ENCODE measurements at regions not wholly inside any gene's neighbourhood (a gene's known extent, or its start where the extent isn't known, plus 50 kb on each side); places are given as distances from the start of the nearest gene placed in this dataset.

DNA sequence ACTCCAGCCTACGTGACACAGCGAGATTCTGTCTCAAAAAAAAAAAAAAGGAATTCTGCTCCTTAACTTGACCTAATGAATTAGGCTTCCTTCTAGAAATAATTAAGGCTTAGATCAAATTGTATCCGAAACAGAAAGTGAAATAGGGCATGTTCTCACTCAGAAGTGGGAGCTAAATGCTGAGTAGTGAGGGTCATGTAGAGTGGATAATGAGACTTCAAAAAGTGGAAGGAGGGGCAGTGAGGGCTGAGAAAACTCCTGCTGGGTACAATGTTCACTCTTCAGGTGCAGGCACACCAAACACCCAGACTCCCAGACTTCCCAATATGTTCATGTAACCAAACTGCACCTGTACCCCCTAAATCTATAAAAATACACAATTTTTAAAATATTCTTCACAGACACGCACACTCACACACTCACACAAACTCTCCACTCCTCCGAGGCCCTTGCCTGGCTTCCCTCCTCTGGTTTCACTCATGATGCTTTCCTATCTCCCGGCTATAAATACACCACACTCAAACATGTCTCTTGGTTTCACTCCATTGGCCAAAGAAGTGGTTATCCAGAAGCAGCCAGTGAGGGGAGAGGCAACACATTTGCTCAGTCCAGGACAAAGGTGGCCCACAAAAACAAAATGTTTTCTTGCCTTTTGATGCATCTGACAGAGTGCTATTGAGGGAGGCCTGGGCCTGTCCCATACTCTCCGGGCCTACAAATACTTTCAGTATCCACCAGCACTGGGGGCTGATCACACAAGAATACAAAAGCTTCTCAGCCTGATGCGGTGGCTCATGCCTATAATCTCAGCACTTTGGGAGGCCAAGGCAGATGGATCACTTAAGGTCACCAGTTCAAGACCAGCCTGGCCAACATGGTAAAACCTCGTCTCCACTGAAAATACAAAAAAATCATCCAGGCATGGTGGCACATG lies 249.2 kb downstream of the TOMM20 start:
- POLR2A ChIA-PET = interaction anchor here (0.7 kb wide), 1 partner anchor 78 kb away, joined by 4 read pairs; no protein-coding TSS in a partner anchor

DNA sequence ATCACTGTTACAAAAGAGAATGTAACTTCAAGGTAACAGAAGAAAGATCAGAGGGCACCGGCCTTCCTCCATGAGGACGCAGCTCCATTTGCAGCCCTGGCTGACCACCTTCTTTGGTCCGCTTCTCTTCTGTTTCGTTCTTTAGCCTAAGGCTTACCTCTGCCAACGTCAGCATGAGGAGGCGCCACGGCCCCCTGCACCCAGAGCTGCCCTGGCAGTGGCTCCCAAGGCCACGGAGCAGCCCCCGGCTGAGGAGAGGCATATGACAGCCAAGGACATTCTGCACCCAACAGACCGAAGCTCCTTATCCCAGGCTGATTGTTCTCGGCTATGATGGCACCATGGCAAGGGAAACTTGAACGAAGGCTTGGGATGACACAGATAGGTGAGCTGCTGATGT lies 250.3 kb downstream of the TOMM20 start:
- BruUV-seq (replicated peaks) = no TSS peak
- H3K9me3 ChIP-seq (ENCODE audit: control insufficient read depth, insufficient read depth, low read depth, low read length) = no peaks in the 10 kb centered on the region
- peak overlapping the region; percentile 90; the same call in 1 of the 2 replicates for H3K27ac ChIP-seq (ENCODE audit: low read length)
- TF ChIP-seq, protein P1, sequence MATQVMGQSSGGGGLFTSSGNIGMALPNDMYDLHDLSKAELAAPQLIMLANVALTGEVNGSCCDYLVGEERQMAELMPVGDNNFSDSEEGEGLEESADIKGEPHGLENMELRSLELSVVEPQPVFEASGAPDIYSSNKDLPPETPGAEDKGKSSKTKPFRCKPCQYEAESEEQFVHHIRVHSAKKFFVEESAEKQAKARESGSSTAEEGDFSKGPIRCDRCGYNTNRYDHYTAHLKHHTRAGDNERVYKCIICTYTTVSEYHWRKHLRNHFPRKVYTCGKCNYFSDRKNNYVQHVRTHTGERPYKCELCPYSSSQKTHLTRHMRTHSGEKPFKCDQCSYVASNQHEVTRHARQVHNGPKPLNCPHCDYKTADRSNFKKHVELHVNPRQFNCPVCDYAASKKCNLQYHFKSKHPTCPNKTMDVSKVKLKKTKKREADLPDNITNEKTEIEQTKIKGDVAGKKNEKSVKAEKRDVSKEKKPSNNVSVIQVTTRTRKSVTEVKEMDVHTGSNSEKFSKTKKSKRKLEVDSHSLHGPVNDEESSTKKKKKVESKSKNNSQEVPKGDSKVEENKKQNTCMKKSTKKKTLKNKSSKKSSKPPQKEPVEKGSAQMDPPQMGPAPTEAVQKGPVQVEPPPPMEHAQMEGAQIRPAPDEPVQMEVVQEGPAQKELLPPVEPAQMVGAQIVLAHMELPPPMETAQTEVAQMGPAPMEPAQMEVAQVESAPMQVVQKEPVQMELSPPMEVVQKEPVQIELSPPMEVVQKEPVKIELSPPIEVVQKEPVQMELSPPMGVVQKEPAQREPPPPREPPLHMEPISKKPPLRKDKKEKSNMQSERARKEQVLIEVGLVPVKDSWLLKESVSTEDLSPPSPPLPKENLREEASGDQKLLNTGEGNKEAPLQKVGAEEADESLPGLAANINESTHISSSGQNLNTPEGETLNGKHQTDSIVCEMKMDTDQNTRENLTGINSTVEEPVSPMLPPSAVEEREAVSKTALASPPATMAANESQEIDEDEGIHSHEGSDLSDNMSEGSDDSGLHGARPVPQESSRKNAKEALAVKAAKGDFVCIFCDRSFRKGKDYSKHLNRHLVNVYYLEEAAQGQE (IDR thresholded peaks at IDR 0.05; ENCODE audit: insufficient read depth in 1 of 2, low read depth in 2 of 2, low read length in 1 of 2) = no peak
- no peak for TF ChIP-seq TCF7L2 (IDR thresholded peaks at IDR 0.05; ENCODE audit: low read depth, low read length)
- TF ChIP-seq, protein P2, sequence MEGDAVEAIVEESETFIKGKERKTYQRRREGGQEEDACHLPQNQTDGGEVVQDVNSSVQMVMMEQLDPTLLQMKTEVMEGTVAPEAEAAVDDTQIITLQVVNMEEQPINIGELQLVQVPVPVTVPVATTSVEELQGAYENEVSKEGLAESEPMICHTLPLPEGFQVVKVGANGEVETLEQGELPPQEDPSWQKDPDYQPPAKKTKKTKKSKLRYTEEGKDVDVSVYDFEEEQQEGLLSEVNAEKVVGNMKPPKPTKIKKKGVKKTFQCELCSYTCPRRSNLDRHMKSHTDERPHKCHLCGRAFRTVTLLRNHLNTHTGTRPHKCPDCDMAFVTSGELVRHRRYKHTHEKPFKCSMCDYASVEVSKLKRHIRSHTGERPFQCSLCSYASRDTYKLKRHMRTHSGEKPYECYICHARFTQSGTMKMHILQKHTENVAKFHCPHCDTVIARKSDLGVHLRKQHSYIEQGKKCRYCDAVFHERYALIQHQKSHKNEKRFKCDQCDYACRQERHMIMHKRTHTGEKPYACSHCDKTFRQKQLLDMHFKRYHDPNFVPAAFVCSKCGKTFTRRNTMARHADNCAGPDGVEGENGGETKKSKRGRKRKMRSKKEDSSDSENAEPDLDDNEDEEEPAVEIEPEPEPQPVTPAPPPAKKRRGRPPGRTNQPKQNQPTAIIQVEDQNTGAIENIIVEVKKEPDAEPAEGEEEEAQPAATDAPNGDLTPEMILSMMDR (IDR thresholded peaks at IDR 0.05) = no peak
- no peak for TF ChIP-seq POLR2AphosphoS5 (IDR thresholded peaks at IDR 0.05; ENCODE audit: low read depth, low read length)
- no peak for TF ChIP-seq SIN3A (IDR thresholded peaks at IDR 0.05; ENCODE audit: borderline replicate concordance, insufficient read depth, low read depth, low read length)
- no peak overlapping the region for H3K4me3 ChIP-seq (ENCODE audit: low read depth in 2 of 2, low read length in 2 of 2)
- H3K36me3 ChIP-seq (ENCODE audit: control insufficient read depth, insufficient read depth, low read length) = no peaks in the 10 kb centered on the region
- POLR2A ChIA-PET = no interaction called here
- no peaks in the 10 kb centered on the region for H3K27me3 ChIP-seq (ENCODE audit: control insufficient read depth, insufficient read depth, low read length)
- intact Hi-C loops (cut with micrococcal nuclease; ENCODE audit: unreplicated experiment) (loop anchor here (10.0 kb wide), 2 partner anchors 197 to 263 kb away; partner anchors contain the start of gene IRF2BP2), in situ Hi-C loops (cut with HindIII; ENCODE audit: low pct_unique_long_range_greater_than_20kb, low sequenced_read_pairs) (no loop called here)
- DNase-seq (ENCODE audit: low read depth, low spot score) (no peak), ATAC-seq (no peak)
- peaks cover 38% of the 10 kb centered on the region for H3K4me1 ChIP-seq (ENCODE audit: control insufficient read depth, insufficient read depth, low read length)
- CTCF ChIA-PET = no interaction called here

More for the DNA sequence above, 249.2 kb downstream of the TOMM20 start:
- H3K9me3 ChIP-seq (ENCODE audit: control insufficient read depth, insufficient read depth, low read depth, low read length) = no peaks in the 10 kb centered on the region
- TF ChIP-seq, protein P2 (IDR thresholded peaks at IDR 0.05) = no peak
- TF ChIP-seq POLR2AphosphoS5 (IDR thresholded peaks at IDR 0.05; ENCODE audit: low read depth, low read length) = no peak
- TF ChIP-seq SIN3A (IDR thresholded peaks at IDR 0.05; ENCODE audit: borderline replicate concordance, insufficient read depth, low read depth, low read length) = no peak
- TF ChIP-seq, protein P1 (IDR thresholded peaks at IDR 0.05; ENCODE audit: insufficient read depth in 1 of 2, low read depth in 2 of 2, low read length in 1 of 2) = no peak
- TF ChIP-seq TCF7L2 (IDR thresholded peaks at IDR 0.05; ENCODE audit: low read depth, low read length) = no peak
- H3K27me3 ChIP-seq (ENCODE audit: control insufficient read depth, insufficient read depth, low read length) = no peaks in the 10 kb centered on the region
- H3K4me3 ChIP-seq (ENCODE audit: low read depth in 2 of 2, low read length in 2 of 2) = no peak overlapping the region
- ATAC-seq (no peak), DNase-seq (ENCODE audit: low read depth, low spot score) (no peak)
- CTCF ChIA-PET = interaction anchor here (0.6 kb wide), 1 partner anchor 135 kb away, joined by 3 read pairs; no protein-coding TSS in a partner anchor
- intact Hi-C loops (cut with micrococcal nuclease; ENCODE audit: unreplicated experiment) = loop anchor here (10.0 kb wide), 2 partner anchors 195 to 265 kb away; partner anchors contain the start of gene IRF2BP2
- no peaks in the 10 kb centered on the region for H3K36me3 ChIP-seq (ENCODE audit: control insufficient read depth, insufficient read depth, low read length)
- in situ Hi-C loops (cut with HindIII; ENCODE audit: low pct_unique_long_range_greater_than_20kb, low sequenced_read_pairs) = no loop called here
- no TSS peak for BruUV-seq (replicated peaks)
- peaks cover 29% of the 10 kb centered on the region for H3K4me1 ChIP-seq (ENCODE audit: control insufficient read depth, insufficient read depth, low read length)
- peak overlapping the region; percentile 90 for H3K27ac ChIP-seq (ENCODE audit: low read length)

Measured in Panc1 (cell line).